NCI-H2196 (cell line): ENCODE measurements at regions not wholly inside any gene's neighbourhood (a gene's known extent, or its start where the extent isn't known, plus 50 kb on each side); places are given as distances from the start of the nearest gene placed in this dataset.

Source experiments
- DNase-seq: peaks from one replicate; lab custom pipeline; 2025; ENCODE audit not compliant: unreplicated experiment; lab: John Stamatoyannopoulos, UW

DNA sequence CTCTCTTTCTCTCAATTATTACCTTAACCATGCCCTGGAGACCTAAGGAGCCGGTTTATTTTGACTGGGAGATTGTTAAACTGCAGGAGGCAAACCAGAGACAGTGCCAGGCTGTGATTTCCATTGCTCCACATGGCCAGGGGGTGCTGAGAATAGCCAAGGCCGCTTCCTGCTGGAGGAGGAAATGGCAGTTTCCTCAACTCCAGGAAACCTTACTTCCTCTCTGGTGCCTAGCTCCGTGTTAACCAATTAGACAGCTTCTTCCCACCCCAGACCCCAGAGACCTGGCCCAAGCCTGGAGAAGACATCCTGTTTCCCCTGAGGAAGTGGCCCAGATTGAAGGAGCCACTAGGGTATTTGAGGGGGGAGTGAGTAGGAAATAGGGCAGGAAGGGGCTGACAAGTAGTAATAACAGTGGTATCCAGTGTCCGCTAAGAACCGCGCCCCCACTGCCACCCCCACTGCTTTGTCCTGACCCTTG is 161.2 kb downstream of the PLPP3 start:
- DNase-seq: no peak

DNA sequence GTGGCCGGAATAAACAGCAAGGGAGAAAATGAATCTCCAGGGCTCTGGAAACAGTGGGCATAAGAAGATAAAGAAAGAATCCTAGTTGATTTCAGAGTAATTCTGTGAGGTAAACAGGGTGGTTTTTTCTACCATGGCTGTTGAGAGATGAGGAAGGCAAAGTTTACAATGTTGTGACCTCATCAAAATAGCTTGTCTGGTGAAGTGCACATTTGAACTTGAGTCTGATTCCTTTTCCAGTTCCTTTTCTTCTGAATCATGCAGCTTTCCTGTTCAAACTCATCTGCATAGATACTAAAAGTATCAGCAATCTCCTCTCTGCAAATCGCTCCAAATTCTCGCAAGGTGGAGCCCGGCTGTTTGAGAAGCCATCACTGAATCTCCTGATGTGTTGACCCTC is 161.7 kb downstream of the PLPP3 start:
- no peak for DNase-seq

DNA sequence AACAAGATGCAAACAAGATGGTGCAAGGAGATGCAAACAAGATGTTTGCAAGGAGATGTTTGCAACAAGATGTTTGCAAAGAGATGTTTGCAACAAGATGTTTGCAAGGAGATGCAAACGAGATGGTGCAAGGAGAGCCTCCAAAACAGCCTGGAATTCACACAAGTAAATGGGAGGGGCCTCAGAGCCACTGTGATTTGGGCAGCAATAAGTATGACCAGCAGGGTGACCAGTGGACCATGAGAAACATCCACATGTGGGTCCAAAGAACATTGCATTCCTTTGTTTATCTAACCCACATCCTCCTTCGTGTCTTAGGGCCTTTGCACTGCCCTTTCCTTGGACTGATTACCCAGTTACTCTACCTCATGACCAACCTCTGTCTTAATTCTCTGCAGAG is 162.9 kb downstream of the PLPP3 start:
- DNase-seq: no peak

DNA sequence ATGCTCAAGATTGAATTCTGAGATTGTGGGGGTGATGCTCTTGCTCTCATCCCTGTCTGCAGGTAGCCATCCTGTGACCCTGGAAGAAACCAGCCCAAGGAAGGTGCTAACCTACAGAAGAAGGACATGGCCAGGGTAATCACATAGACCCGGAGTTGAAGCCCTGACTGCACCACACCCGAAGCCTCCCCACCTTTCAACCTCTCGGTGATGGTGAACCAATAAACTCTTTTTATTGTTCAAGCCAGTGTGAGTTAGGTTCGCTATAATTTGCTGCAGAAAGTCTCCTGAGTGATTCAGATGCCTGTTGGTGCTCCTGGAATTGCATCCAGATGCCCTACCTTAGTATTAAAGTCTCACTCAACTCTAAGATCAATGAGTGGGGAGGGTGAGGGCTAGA is 163.6 kb downstream of the PLPP3 start:
- no peak for DNase-seq

DNA sequence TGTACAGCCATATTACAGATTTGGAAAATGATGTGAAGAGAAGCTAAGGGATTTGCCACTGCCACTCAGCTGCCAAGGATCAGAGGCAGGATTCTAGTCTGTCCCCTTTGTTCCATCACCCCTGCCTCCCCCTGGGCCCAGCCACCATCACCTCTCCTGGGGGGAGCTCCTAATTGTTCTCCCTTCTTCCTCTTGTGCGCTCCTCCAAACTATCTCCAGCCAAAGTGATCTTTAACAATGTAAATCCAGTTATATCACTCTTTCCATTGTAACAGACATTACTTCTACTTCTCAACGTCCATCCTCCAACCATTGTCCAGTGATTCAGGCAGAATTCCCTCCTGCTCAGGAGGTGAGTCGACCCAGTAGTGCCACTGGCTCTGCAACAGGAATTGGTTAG is 164.1 kb downstream of the PLPP3 start:
- DNase-seq: no peak

DNA sequence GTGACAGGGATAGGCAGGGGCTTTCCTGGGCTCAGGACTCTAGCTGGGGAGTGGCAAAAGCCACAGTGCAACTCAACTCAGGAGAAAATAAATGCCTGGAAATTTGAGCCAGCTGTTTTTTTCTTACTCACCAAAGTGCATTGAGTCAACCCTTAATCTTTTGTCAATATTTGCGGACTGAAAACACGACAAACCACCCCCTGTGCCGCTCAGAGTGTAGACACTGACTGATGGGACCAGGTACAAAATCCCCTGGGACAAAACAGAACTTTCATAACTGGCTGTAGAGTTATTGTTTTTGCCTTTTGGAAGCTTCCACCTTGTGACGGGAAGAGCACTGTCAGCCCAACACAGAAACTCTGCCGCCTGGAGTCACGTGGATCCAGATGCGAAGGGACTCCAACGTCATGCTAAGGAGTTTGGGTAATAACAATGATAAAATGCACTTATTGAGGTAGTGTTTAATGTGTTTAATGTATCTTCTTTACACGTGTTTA is 164.6 kb downstream of the PLPP3 start:
- DNase-seq: peak; percentile 16

DNA sequence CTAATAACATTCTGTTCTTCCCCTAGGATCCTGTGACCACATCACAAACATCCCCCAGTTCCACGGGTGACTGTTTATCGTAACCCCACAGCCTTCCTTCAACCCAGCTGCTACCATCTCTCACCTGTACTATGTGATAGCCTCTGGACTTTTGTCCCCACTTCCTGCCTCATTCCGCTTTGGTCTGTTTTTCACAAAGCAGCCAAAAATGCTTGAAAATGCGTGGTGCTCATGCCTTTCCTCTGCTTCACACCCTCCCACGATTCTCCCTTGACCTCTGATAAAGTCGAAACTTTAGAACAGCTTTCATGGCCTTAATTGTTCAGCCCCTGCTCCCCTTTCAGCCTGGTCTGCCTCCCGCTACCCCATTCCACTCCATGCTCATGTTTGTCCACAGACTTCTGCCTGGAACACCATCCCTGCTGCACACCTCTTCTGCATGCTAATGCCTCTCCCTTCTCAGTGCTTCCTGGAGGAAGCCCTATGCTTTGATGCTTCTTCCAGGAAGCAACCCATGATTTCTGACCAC is 165.6 kb downstream of the PLPP3 start:
- no peak for DNase-seq

DNA sequence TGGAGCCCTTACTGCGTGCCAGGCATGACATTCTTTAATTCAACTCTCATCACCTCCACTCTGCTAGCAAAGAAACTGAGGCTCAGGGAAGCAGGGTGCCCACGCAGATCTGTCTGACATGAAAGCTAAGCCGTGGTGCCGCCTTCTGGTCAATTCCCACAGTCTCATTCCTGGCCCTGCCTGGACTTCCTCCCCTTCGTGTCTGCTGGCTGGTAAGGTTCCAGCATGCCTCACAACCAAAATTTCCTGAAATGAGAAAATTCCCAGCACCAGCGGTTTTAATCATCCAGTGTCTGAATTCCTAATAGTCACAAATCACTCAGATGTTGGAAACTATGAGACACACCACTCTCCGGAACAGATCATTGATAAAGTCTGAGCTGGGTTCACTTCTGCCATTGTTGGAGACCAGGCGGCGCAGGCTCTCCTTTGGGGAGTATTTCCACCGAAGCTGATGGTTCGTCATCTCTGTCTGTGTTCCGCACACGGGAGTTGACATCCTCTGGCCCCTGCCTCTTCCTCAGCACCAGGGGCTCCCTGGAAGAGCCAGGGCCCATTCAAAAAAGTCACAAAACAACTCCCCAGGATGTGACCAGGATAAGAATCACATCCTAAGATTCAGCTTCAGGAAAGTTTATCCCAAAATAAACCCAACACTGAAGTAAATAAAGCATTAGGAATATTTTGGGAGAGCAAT is 167.7 kb downstream of the PLPP3 start:
- no peak for DNase-seq

DNA sequence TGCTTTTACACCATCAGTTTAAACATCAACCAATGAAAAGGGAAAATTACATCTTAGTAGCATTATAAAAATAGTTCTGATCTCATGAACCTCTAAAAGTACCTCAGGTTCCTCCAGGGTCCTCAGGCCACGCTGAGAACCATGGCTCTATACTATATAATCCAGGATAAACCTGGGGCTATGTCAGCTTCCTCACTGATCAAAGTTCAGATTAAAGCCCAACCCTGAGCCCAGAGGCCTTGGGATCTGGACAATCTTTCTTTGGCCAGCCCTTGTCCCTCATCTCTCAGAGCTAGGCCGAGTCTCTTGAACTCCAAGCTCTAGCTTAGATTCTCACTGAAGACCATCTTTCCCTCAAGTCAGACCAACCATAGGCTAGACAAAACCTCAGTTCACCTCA is 168.3 kb downstream of the PLPP3 start:
- no peak for DNase-seq

DNA sequence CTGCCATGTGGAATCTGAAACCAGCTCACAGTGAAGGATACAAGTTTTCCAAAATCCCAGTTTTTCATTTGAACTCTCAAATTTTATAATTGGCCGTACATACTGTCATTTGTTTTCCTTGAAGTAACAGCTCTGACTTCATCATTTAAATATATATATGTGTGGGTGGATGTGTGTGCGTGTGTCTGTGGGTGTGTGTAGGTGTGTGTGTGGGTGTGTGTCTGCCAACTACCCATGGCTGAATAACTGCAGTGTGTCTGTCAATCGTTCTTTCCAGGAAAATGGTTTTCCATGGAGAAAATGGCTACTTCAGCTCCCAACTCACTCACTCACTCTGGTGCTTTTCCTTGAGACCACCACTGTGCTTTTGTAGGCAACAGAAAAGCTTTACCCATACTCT is 169.0 kb downstream of the PLPP3 start:
- DNase-seq: no peak

DNA sequence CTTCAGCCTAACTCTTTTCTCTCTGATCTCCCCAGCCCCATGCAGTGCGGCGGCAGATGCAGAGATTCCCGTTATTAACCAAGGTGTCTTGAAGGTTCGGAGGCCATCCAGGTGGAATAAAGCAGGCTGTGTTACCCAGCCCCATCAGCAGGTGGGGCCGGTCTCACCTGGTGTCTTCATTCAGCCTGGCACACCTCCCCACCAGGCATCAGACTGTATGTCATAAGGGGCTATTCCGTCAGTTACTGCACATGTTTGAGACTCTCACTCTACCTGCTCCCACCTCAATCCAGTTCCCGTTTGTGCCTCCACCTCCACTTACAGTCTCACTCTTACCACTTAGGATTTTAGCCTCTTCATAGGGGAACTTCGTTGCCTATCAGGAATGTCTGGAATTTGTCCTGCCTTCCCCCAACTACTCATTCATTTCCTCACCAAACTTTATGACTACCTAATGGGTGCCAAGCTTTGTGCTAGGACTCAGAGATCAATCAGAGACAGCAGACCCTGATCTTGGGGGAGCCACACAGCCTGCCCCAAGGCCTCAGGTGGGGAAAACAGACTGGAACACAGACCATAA is 170.2 kb downstream of the PLPP3 start:
- DNase-seq: no peak

DNA sequence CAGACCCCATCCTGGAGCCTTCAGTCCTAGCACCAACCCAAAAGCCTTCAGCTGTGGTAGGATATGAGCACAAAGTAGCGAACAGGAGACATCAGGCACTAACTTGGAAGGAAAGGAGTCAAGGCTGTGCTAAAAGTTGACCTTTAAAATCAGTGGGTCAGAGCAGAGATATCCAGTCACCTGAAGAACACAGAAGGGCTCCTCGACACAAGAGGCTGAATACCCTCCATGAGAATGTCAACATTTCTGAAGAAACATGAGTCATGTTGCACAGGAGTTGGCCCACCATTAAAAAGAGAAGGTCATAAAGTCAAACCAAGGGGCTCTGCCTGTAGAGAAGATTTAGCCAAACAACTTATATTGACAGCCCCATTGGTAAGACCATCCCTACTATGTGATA is 172.5 kb downstream of the PLPP3 start:
- no peak for DNase-seq

DNA sequence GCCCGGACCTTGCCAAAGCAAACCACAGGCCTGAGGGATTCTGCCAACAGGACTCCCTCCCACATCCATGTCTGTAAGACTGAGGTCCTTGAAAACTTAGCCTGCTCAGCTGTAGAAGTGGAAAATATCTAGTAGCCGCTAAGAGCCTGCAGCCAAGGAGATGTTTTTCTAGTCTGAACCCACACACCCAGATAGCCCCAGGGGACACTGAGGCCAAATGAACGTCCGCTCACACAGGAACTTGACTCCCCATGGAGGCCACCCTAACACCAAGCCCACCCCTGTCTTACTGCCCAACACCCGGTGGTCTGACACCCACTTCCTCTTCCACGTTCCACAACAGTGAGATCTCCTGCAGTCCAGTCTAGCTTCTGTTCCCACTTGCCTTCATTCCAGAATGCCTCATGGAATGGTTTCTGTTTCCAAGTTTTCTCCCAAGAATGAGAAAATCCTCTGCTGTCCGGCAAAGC is 174.8 kb downstream of the PLPP3 start:
- no peak for DNase-seq

DNA sequence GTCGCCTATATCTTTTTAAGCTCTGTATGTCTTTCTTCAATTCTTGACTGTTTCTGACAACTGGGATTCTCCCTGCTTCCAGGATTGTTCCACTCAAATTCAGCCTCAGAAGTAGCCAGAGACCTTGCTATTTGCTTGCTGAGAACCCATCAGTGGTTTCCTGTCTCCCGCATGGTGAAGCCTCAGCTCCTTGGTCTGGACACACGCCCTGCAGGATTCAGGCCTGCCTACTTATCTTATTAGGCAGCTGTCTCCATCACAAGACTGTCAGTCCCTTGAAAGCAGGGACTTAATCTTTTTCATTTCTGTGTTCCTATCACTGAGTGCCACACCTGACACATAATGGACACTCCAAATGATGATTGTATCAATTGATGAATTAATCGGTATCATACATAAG is 175.3 kb downstream of the PLPP3 start:
- DNase-seq: no peak

DNA sequence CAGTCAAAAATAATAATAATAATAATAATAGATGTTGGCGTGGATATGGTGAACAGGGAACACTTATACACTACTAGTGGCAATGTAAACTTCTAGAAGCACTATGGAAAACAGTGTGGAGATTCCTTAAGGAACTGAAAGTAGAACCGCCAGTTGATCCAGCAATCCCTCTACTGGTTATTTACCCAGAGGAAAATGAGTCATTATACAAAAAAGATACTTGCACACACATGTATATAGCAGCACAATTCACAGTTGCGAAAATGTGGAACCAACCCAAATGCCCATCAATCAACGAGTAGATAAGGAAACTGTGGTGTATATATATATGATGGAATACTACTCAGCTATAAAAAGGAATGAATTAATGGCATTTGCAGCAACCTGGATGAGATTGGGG is 176.0 kb downstream of the PLPP3 start:
- DNase-seq: no peak

DNA sequence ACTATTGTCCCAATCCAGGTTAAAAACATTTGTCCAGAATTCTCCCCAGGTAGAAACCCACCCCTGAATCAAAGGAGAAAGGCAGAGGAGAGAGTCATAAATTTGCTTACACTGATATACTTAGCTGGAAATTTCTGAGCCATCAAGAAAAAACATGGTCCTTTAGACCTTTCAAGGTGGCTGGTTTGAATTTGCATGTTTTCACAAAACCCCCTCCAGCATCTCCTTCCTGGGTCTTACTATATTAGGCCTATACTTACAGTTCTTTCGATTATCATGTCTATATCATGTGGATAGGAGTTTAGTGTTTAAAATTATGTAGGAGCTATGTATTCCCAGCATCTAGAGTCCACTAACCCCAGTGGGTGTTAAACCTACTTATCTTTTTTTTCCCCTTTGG is 178.2 kb downstream of the PLPP3 start:
- DNase-seq: no peak

DNA sequence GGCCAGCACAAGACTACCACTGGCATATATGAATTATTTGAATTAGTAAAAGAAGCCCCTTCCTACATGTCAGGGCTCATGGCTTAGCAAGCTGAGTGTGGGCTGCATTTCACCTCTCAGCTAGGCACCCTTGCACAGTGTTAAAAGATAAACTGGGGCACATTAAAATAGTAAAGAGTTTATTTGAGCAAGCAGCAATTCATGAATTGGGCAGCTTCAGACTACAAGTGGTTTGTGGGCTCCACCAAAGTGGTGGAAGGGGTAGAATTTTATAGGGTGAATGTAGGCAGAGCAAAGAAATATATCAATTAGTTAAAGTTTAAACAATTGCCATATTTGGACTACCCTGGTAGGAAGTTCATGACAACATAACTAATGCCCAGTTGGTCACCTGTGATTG is 178.8 kb downstream of the PLPP3 start:
- no peak for DNase-seq

DNA sequence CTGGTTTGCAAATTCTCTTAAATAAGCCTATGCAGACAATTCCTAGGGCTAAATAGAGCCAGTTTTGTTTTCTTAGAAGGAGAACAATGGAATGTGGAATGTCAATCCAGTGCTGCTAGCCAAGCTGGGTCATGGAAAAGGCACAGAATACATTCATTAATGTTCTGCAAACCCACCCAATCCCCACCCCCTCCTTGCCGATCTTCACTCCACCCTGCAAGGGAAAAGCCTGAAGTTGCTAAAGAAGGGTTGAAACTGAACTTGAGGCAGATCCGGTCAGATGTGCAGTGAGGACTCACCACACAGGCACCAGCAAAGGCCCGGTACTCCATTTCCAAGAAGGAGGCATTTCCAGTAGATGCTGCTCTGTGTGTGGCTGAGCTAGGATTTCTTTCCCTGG is 179.6 kb downstream of the PLPP3 start:
- DNase-seq: no peak

DNA sequence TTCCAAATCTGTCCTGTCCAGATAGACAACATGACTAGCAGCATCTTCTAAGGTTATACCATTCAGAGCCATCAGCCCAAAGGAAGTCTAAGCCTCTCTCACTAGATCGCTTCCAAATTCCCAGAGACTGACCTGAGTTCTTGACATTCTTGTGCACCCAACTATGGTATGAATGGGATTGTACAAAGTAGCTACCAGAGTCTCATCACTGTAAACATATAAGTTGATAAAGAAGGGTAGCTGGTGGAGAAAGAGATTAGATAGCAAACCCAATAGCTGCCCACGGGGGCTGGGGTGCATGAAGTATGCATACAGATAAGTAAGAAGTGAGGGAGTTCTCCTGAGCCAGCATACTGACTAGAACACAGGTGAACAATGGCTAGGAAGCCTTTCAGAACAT is 180.0 kb downstream of the PLPP3 start:
- DNase-seq: no peak

DNA sequence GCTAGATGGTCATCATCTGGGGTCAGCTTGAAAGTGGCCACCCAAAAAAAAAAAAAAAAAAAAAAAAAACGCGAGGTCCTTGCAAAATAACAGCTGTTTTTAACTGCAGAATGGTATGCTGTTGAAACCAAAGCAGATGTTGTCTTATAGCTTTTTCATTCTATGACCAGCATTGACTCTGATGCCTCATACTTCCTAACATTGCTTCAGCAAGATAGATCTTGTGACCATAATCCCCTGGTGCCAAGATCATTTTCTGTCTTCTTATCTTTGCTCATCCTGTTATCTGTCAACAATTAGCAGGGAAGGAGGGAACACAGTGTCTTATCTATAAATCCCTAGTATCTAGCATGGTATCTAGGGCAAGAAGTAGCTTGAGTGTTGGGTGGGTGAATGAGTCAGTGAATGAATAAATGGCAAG is 181.5 kb downstream of the PLPP3 start:
- no peak for DNase-seq

DNA sequence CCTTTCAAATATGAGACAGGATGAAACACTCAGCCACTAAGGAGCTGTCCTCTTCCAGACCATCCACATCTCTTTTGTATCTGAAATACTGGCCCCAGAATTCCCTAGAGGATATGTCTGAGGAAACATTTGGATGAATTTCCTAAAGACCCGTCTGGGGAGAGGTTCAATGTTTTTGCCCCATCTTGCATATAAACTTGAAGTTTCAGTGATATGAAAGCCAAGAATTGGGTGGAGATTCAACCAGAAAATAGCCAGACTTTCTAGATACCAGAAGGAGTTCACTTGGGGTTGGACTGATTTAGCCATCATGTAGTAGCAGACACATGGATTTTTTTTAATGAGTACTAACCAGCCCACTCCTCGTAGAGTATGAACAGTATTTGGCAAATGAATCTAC is 182.0 kb downstream of the PLPP3 start:
- DNase-seq: no peak

DNA sequence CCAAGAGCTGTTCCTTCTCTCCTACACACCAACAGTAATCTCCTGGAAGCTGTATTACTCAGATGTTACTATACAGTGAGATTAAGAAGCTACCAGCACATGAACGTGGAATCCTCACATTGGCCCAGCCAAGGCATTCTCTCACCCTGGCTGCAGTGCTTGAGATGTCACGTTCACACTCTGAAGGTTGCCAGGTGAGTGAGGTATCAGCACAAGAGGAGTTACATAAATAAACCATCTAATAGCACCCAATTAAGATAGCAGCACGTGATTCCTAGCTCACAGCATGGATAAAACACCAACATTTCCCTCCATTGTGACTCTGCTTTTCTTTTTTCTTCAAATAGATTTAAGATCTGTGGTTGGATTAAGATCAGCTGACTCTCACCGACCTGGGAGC is 182.8 kb downstream of the PLPP3 start:
- DNase-seq: no peak

DNA sequence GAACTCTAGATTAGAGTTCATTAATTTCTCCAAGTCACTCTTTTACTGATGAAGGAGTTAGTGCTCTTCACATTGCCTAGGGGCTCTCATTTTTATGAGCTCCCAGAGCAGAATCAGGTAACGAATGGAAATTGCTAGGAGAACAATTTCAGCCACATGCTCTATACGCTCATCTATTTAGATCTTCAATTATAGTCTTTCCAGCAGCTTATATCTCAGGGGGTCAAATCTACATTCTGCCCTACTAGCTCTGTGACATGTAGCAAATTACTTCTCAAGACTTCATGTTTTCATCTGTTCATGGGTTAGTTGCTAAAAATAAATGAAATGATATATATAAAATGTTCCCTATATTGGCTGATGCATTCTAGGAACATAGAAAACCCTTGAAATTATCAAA is 183.6 kb downstream of the PLPP3 start:
- no peak for DNase-seq
